Myocyte (in vitro differentiated cells): ENCODE measurements at regions not wholly inside any gene's neighbourhood (a gene's known extent, or its start where the extent isn't known, plus 50 kb on each side); places are given as distances from the start of the nearest gene placed in this dataset.

Experiments
- DNase-seq: peaks from one replicate; pipeline ENCODE4 v3.0.0-alpha.2; 2012; ENCODE audit warnings: low read depth

- no peak for DNase-seq
Observed at GRCh38 chr2:177078855-177079254, 133.7 kb upstream of the HNRNPA3 start.

- no peak for DNase-seq
Observed at GRCh38 chr2:177080746-177081284, 131.8 kb upstream of the HNRNPA3 start.

- no peak for DNase-seq
Observed at GRCh38 chr2:177084607-177085006, 128.0 kb upstream of the HNRNPA3 start.

GRCh38 chr2:177088529-177088928 is 124.1 kb upstream of the HNRNPA3 start:
- no peak for DNase-seq

GRCh38 chr2:177090967-177091366 is 121.6 kb upstream of the HNRNPA3 start:
- no peak for DNase-seq

- no peak for DNase-seq
Observed at GRCh38 chr2:177093371-177093770, 119.2 kb upstream of the HNRNPA3 start.

- no peak for DNase-seq
Observed at GRCh38 chr2:177098001-177098613, 114.5 kb upstream of the HNRNPA3 start.

GRCh38 chr2:177101930-177102329 is 110.7 kb upstream of the HNRNPA3 start:
- DNase-seq, result no peak

GRCh38 chr2:177106212-177106611 is 106.4 kb upstream of the HNRNPA3 start:
- DNase-seq, result peak; percentile 4

GRCh38 chr2:177108890-177109289 is 103.7 kb upstream of the HNRNPA3 start:
- DNase-seq, result no peak

GRCh38 chr2:177114712-177115111 is 97.9 kb upstream of the HNRNPA3 start:
- DNase-seq, result no peak

- no peak for DNase-seq
Observed at GRCh38 chr2:177117755-177118154, 94.8 kb upstream of the HNRNPA3 start.

- no peak for DNase-seq
Observed at GRCh38 chr2:177118636-177119035, 94.0 kb upstream of the HNRNPA3 start.

GRCh38 chr2:177119099-177119498 is 93.5 kb upstream of the HNRNPA3 start:
- no peak for DNase-seq

- no peak for DNase-seq
Observed at GRCh38 chr2:177123048-177123447, 89.5 kb upstream of the HNRNPA3 start.

- no peak for DNase-seq
Observed at GRCh38 chr2:177124371-177124770, 88.2 kb upstream of the HNRNPA3 start.

GRCh38 chr2:177127821-177128220 is 84.8 kb upstream of the HNRNPA3 start:
- no peak for DNase-seq

- no peak for DNase-seq
Observed at GRCh38 chr2:177129610-177130009, 83.0 kb upstream of the HNRNPA3 start.

- no peak for DNase-seq
Observed at GRCh38 chr2:177131858-177132257, 80.7 kb upstream of the HNRNPA3 start.

- DNase-seq, result no peak
Observed at GRCh38 chr2:177138823-177139222, 73.8 kb upstream of the HNRNPA3 start.

- no peak for DNase-seq
Observed at GRCh38 chr2:177141866-177142265, 70.7 kb upstream of the HNRNPA3 start.

- peak; percentile 73 for DNase-seq
Observed at GRCh38 chr2:177143444-177143843, 69.2 kb upstream of the HNRNPA3 start.

- DNase-seq, result peak; percentile 66
Observed at GRCh38 chr2:177147093-177147694, 65.4 kb upstream of the HNRNPA3 start.
